Thyroid gland (tissue), 4 donors: ENCODE measurements at regions not wholly inside any gene's neighbourhood (a gene's known extent, or its start where the extent isn't known, plus 50 kb on each side); places are given as distances from the start of the nearest gene placed in this dataset.

Source experiments
- POLR2A ChIP-seq, 2 donors: fragments of 450-650 bp; IDR thresholded peaks; one replicate each; pipeline ENCODE4 v1.6.1; 2017; ENCODE audit warnings: antibody characterized with exemption in 2 of 2, mild to moderate bottlenecking in 2 of 2, moderate library complexity in 1 of 2
- TF ChIP-seq, protein P1 (sequence below), 6 experiments: fragments of 200-600 bp in 3 of 6; fragments of 450-650 bp in 3 of 6; sonication (generic) in 3 of 6; IDR thresholded peaks; one replicate each; pipeline ENCODE4 v1.5.1; 2016 to 2019; ENCODE audit warnings: antibody characterized with exemption in 6 of 6, mild to moderate bottlenecking in 2 of 6, inconsistent platforms in 1 of 6, moderate library complexity in 1 of 6

DNA sequence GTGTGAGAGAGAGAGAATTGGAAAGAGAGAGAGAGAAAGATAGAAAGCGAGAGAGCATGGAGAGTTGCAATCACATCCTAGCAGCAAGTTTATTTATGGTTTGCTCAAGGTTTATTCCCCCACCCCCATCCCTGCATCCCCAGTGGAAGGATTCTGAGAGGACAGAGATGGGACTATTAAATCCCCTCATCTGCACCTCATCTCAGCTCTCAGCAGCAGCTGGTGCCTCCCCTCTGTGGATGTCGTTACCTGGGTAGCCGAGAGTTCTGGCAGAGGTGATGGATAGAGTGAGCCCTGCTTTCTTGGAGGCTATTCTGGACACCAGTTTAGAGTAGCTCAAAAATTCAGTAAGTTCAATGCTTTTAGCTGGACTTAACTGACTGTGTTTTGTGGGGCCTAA, 132.0 kb upstream of the RAI2 start:
- TF ChIP-seq, protein P1, sequence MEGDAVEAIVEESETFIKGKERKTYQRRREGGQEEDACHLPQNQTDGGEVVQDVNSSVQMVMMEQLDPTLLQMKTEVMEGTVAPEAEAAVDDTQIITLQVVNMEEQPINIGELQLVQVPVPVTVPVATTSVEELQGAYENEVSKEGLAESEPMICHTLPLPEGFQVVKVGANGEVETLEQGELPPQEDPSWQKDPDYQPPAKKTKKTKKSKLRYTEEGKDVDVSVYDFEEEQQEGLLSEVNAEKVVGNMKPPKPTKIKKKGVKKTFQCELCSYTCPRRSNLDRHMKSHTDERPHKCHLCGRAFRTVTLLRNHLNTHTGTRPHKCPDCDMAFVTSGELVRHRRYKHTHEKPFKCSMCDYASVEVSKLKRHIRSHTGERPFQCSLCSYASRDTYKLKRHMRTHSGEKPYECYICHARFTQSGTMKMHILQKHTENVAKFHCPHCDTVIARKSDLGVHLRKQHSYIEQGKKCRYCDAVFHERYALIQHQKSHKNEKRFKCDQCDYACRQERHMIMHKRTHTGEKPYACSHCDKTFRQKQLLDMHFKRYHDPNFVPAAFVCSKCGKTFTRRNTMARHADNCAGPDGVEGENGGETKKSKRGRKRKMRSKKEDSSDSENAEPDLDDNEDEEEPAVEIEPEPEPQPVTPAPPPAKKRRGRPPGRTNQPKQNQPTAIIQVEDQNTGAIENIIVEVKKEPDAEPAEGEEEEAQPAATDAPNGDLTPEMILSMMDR (IDR thresholded peaks at IDR 0.05) = no peak
- TF ChIP-seq POLR2A (IDR thresholded peaks at IDR 0.05) = no peak
